ENCODE measurements at regions not wholly inside any gene's neighbourhood (a gene's known extent, or its start where the extent isn't known, plus 50 kb on each side); places are given as distances from the start of the nearest gene placed in this dataset.

DNA sequence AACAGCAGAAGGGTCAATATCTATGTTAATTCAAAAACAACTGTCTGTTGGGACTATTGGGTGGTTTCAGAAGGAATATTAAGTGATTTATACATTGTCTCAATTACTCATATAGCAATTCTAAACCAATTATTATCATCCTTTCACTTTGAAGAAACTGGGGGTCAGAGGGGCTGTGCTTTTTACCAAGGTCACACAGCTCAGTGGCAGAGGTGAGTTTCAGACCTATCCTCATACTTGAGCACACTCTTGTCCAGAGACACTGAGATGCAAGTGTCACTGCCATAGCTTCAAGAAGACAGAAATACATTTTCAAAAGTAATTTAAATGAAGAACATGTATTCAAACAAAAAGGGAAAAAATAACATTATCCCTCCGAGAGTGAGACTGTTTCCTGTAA lies 195.3 kb downstream of the ARL4A start:
- ChIA-PET CTCF (no interaction called here), RAD21 (ENCODE audit: low non-redundant PET in 1 of 2, low total read pairs in 2 of 2, uncharacterized antibody in 2 of 2, unreplicated experiment in 2 of 2) (no interaction called here), POLR2A (no interaction called here)
- no peak overlapping the region for H3K27ac ChIP-seq (ENCODE audit: low read depth, low read length)
- H2AFZ ChIP-seq (ENCODE audit: low read depth, low read length, poor library complexity, severe bottlenecking), result peak overlapping the region; percentile 47
- intact Hi-C loops (cut with micrococcal nuclease), result no loop called here
- H3K9ac ChIP-seq (ENCODE audit: low read length), result no peak overlapping the region
- H3K9me3 ChIP-seq (ENCODE audit: control insufficient read depth in 1 of 2, insufficient read depth in 1 of 2, low read depth in 1 of 2, low read length in 2 of 2), result no peaks in the 10 kb centered on the region
- H4K20me1 ChIP-seq (ENCODE audit: insufficient read depth), result no peaks in the 10 kb centered on the region
- peaks cover 6 to 14% of the 10 kb centered on the region in 2 experiments for H3K4me1 ChIP-seq (ENCODE audit: control insufficient read depth in 1 of 2, insufficient read depth in 2 of 2, low read length in 2 of 2)
- H3K36me3 ChIP-seq (ENCODE audit: control insufficient read depth in 1 of 2, insufficient read depth in 2 of 2, low read length in 2 of 2), result no peaks in the 10 kb centered on the region
- BruUV-seq (replicated peaks), result no TSS peak
- H3K4me2 ChIP-seq (ENCODE audit: low read length), result no peak overlapping the region
- no peaks in the 10 kb centered on the region for H3K27me3 ChIP-seq (ENCODE audit: insufficient read depth, low read length)
- DNase-seq (ENCODE audit: low read depth, low spot score) (no peak), ATAC-seq (no peak)
- no peaks in the 10 kb centered on the region for H3K9me2 ChIP-seq (ENCODE audit: insufficient read depth)
- H3K4me3 ChIP-seq (replicated peaks in 1 of 2; ENCODE audit: low read depth in 1 of 2, low read length in 2 of 2), result no peak overlapping the region
- TF ChIP-seq EGR1 (IDR thresholded peaks at IDR 0.05; ENCODE audit: low read depth), result no peak
- no peak for TF ChIP-seq FOSL1 (IDR thresholded peaks at IDR 0.05; ENCODE audit: low read depth)
- no peak for TF ChIP-seq POLR2A (IDR thresholded peaks at IDR 0.05; ENCODE audit: borderline replicate concordance, extremely low read depth, insufficient read depth, insufficient read length)
- TF ChIP-seq TCF7L2 (IDR thresholded peaks at IDR 0.05; ENCODE audit: borderline replicate concordance, extremely low read depth, insufficient read depth, insufficient read length), result no peak
- no peak for TF ChIP-seq SRF (IDR thresholded peaks at IDR 0.05; ENCODE audit: low read depth)
- no peak for TF ChIP-seq EZH2phosphoT487 (IDR thresholded peaks at IDR 0.05; ENCODE audit: borderline replicate concordance)
- no peak for TF ChIP-seq ELF1 (IDR thresholded peaks at IDR 0.05; ENCODE audit: borderline replicate concordance, low read depth)
- no peak for TF ChIP-seq SIN3A (IDR thresholded peaks at IDR 0.05; ENCODE audit: low read depth)
- TF ChIP-seq, protein P1, sequence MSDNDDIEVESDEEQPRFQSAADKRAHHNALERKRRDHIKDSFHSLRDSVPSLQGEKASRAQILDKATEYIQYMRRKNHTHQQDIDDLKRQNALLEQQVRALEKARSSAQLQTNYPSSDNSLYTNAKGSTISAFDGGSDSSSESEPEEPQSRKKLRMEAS (IDR thresholded peaks at IDR 0.05), result no peak
- TF ChIP-seq, protein P2, sequence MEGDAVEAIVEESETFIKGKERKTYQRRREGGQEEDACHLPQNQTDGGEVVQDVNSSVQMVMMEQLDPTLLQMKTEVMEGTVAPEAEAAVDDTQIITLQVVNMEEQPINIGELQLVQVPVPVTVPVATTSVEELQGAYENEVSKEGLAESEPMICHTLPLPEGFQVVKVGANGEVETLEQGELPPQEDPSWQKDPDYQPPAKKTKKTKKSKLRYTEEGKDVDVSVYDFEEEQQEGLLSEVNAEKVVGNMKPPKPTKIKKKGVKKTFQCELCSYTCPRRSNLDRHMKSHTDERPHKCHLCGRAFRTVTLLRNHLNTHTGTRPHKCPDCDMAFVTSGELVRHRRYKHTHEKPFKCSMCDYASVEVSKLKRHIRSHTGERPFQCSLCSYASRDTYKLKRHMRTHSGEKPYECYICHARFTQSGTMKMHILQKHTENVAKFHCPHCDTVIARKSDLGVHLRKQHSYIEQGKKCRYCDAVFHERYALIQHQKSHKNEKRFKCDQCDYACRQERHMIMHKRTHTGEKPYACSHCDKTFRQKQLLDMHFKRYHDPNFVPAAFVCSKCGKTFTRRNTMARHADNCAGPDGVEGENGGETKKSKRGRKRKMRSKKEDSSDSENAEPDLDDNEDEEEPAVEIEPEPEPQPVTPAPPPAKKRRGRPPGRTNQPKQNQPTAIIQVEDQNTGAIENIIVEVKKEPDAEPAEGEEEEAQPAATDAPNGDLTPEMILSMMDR (IDR thresholded peaks at IDR 0.05 in 2 of 3, conservative IDR thresholded peaks at IDR 0.05 in 1 of 3; ENCODE audit: borderline replicate concordance in 1 of 3, insufficient read depth in 1 of 3, low read depth in 2 of 3, low read length in 2 of 3), result no peak
- no peak for TF ChIP-seq CBX3 (IDR thresholded peaks at IDR 0.05; ENCODE audit: low read depth)
- TF ChIP-seq CEBPB (IDR thresholded peaks at IDR 0.05; ENCODE audit: low read depth), result no peak
- TF ChIP-seq YY1 (IDR thresholded peaks at IDR 0.05; ENCODE audit: extremely low read depth, insufficient replicate concordance, low read depth, low read length), result no peak
- TF ChIP-seq, protein P3, sequence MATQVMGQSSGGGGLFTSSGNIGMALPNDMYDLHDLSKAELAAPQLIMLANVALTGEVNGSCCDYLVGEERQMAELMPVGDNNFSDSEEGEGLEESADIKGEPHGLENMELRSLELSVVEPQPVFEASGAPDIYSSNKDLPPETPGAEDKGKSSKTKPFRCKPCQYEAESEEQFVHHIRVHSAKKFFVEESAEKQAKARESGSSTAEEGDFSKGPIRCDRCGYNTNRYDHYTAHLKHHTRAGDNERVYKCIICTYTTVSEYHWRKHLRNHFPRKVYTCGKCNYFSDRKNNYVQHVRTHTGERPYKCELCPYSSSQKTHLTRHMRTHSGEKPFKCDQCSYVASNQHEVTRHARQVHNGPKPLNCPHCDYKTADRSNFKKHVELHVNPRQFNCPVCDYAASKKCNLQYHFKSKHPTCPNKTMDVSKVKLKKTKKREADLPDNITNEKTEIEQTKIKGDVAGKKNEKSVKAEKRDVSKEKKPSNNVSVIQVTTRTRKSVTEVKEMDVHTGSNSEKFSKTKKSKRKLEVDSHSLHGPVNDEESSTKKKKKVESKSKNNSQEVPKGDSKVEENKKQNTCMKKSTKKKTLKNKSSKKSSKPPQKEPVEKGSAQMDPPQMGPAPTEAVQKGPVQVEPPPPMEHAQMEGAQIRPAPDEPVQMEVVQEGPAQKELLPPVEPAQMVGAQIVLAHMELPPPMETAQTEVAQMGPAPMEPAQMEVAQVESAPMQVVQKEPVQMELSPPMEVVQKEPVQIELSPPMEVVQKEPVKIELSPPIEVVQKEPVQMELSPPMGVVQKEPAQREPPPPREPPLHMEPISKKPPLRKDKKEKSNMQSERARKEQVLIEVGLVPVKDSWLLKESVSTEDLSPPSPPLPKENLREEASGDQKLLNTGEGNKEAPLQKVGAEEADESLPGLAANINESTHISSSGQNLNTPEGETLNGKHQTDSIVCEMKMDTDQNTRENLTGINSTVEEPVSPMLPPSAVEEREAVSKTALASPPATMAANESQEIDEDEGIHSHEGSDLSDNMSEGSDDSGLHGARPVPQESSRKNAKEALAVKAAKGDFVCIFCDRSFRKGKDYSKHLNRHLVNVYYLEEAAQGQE (IDR thresholded peaks at IDR 0.05; ENCODE audit: low read depth), result no peak
- no peaks in the 10 kb centered on the region for H3K79me2 ChIP-seq (ENCODE audit: insufficient read depth, low read length)

Data from HCT116 (cell line).